SU-DHL-6 (cell line): ENCODE measurements at regions not wholly inside any gene's neighbourhood (a gene's known extent, or its start where the extent isn't known, plus 50 kb on each side); places are given as distances from the start of the nearest gene placed in this dataset.

Experiments
- H2AFZ ChIP-seq: fragments of 200-600 bp; sonication (generic); 2 replicates; pipeline ENCODE4 v1.6.1; 2014; ENCODE audit warnings: low read depth, mild to moderate bottlenecking, moderate library complexity, mixed read lengths, antibody characterized with exemption, low read length; ENCODE audit not compliant: severe bottlenecking
- H3F3A ChIP-seq: fragments of 200-600 bp; shearing (Covaris generic); 2 replicates; pipeline ENCODE4 v1.6.0; 2016; ENCODE audit warnings: antibody characterized with exemption, mild to moderate bottlenecking; ENCODE audit not compliant: insufficient read depth
- H3K27ac ChIP-seq: fragments of 200-600 bp; sonication (generic); 2 replicates; pipeline ENCODE4 v1.5.1; 2016; ENCODE audit warnings: low read depth, mild to moderate bottlenecking, low read length, moderate library complexity, mixed read lengths
- H3K27me3 ChIP-seq: fragments of 200-600 bp; sonication (generic), shearing (Covaris generic); 2 replicates; pipeline ENCODE4 v1.6.0; 2014; ENCODE audit warnings: mild to moderate bottlenecking, low read length
- H3K36me3 ChIP-seq: fragments of 200-600 bp; sonication (generic); 2 replicates; pipeline ENCODE4 v1.6.1; 2014; ENCODE audit warnings: mild to moderate bottlenecking, low read length, mixed read lengths
- H3K4me2 ChIP-seq: fragments of 300-600, 200-600 bp; shearing (Covaris generic), sonication (generic); 2 replicates; pipeline ENCODE4 v1.6.0; 2014; ENCODE audit warnings: low read length, low read depth, mild to moderate bottlenecking; ENCODE audit not compliant: poor library complexity, severe bottlenecking
- H3K4me3 ChIP-seq: fragments of 200-600 bp; sonication (generic); 2 replicates; pipeline ENCODE4 v1.5.1; 2014; ENCODE audit warnings: antibody characterized with exemption, low read length, mild to moderate bottlenecking, mixed read lengths; ENCODE audit not compliant: insufficient read depth, poor library complexity, severe bottlenecking
- H3K79me2 ChIP-seq: fragments of 200-600 bp; sonication (generic); 2 replicates; pipeline ENCODE4 v1.6.1; 2014; ENCODE audit warnings: mild to moderate bottlenecking, low read length, moderate library complexity; ENCODE audit not compliant: insufficient read depth
- H3K9ac ChIP-seq: fragments of 200-600 bp; sonication (generic); 2 replicates; pipeline ENCODE4 v1.7.0; 2014; ENCODE audit warnings: mild to moderate bottlenecking, low read length
- H3K9me2 ChIP-seq: fragments of 200-600 bp; sonication (generic); replicated peaks from 2 replicates; pipeline ENCODE4 v1.6.1; 2014; ENCODE audit warnings: low read length; ENCODE audit not compliant: insufficient read depth
- H3K9me3 ChIP-seq: fragments of 200-600 bp; sonication (generic); 2 replicates; pipeline ENCODE4 v1.6.1; 2014; ENCODE audit warnings: low read length, mixed read lengths; ENCODE audit not compliant: insufficient read depth
- H4K20me1 ChIP-seq: fragments of 200-600 bp; sonication (generic); 2 replicates; pipeline ENCODE4 v1.6.1; 2014; ENCODE audit warnings: low read depth, mild to moderate bottlenecking, antibody characterized with exemption, low read length, moderate library complexity, mixed read lengths
- CTCF ChIP-seq: fragments of 200-600 bp; sonication (generic); IDR thresholded peaks from one replicate; pipeline ENCODE4 v1.5.1; 2017; ENCODE audit warnings: antibody characterized with exemption, mild to moderate bottlenecking, low read length, moderate library complexity; ENCODE audit not compliant: insufficient read depth, poor library complexity, severe bottlenecking
- EZH2phosphoT487 ChIP-seq: fragments of 200-600 bp; sonication (generic), shearing (Covaris generic); conservative IDR thresholded peaks from 2 replicates; pipeline ENCODE4 v1.6.1; 2018; ENCODE audit warnings: mild to moderate bottlenecking, antibody characterized with exemption, low read length, moderate library complexity, mixed read lengths

- Histone ChIP-seq H3K27ac (no peak overlapping the region), H3K9me3 (no peaks in the 10 kb centered on the region), H3K27me3 (no peaks in the 10 kb centered on the region), H3K79me2 (no peaks in the 10 kb centered on the region), H2AFZ (no peak overlapping the region), H3K36me3 (no peaks in the 10 kb centered on the region), H3K4me2 (no peak overlapping the region), H3K9me2 (no peaks in the 10 kb centered on the region), H3K9ac (no peak overlapping the region), H4K20me1 (no peaks in the 10 kb centered on the region), H3F3A (no peaks in the 10 kb centered on the region), H3K4me3 (no peak overlapping the region)
- TF ChIP-seq CTCF (no peak), EZH2phosphoT487 (no peak)
These were observed 114.4 kb upstream of the GLS start for GRCh38 chr2:190766174-190766572.

GRCh38 chr2:190766595-190766994 lies 114.0 kb upstream of the GLS start:
- Histone ChIP-seq H3K4me2 (no peak overlapping the region), H3K79me2 (no peaks in the 10 kb centered on the region), H4K20me1 (no peaks in the 10 kb centered on the region), H3K27me3 (no peaks in the 10 kb centered on the region), H3K9me2 (no peaks in the 10 kb centered on the region), H3F3A (no peaks in the 10 kb centered on the region), H3K36me3 (no peaks in the 10 kb centered on the region), H3K9me3 (no peaks in the 10 kb centered on the region), H3K4me3 (no peak overlapping the region), H2AFZ (no peak overlapping the region), H3K27ac (no peak overlapping the region), H3K9ac (no peak overlapping the region)
- no peak for TF ChIP-seq CTCF
- TF ChIP-seq EZH2phosphoT487 = no peak

- H3K9me3 ChIP-seq = no peaks in the 10 kb centered on the region
- H3F3A ChIP-seq = no peaks in the 10 kb centered on the region
- H4K20me1 ChIP-seq = no peaks in the 10 kb centered on the region
- H3K9ac ChIP-seq = no peak overlapping the region
- no peak overlapping the region for H3K27ac ChIP-seq
- H3K4me3 ChIP-seq = no peak overlapping the region
- no peaks in the 10 kb centered on the region for H3K79me2 ChIP-seq
- H3K9me2 ChIP-seq = no peaks in the 10 kb centered on the region
- TF ChIP-seq EZH2phosphoT487 (no peak), CTCF (no peak)
- H3K27me3 ChIP-seq = no peaks in the 10 kb centered on the region
- H3K4me2 ChIP-seq = no peak overlapping the region
- H3K36me3 ChIP-seq = no peaks in the 10 kb centered on the region
- no peak overlapping the region for H2AFZ ChIP-seq
These were observed 112.8 kb upstream of the GLS start for GRCh38 chr2:190767821-190768220.

GRCh38 chr2:190769258-190769657 lies 111.4 kb upstream of the GLS start:
- TF ChIP-seq CTCF (no peak), EZH2phosphoT487 (no peak)
- no peaks in the 10 kb centered on the region for H3F3A ChIP-seq

More at GRCh38 chr2:190769258-190769657, 111.4 kb upstream of the GLS start:
- Histone ChIP-seq H4K20me1 (no peaks in the 10 kb centered on the region), H3K27ac (no peak overlapping the region), H3K36me3 (no peaks in the 10 kb centered on the region), H3K4me2 (no peak overlapping the region), H2AFZ (no peak overlapping the region), H3K27me3 (no peaks in the 10 kb centered on the region), H3K4me3 (no peak overlapping the region), H3K79me2 (no peaks in the 10 kb centered on the region), H3K9ac (no peak overlapping the region), H3K9me2 (no peaks in the 10 kb centered on the region), H3K9me3 (no peaks in the 10 kb centered on the region)
